Esophagus (tissue), 2 donors: ENCODE measurements at regions not wholly inside any gene's neighbourhood (a gene's known extent, or its start where the extent isn't known, plus 50 kb on each side); places are given as distances from the start of the nearest gene placed in this dataset.

ENCODE experiments used
- H3K27ac ChIP-seq, 2 donors: one replicate each; pipeline ENCODE4 v1.5.1; 2013; ENCODE audit warnings: low read depth in 2 of 2, mild to moderate bottlenecking in 2 of 2, inconsistent platforms in 1 of 2, low read length in 1 of 2, moderate library complexity in 1 of 2
- H3K27me3 ChIP-seq, 2 donors: one replicate each; pipeline ENCODE4 v1.6.1; 2013; ENCODE audit warnings: low read length in 2 of 2, control low read depth in 1 of 2, mild to moderate bottlenecking in 1 of 2; ENCODE audit not compliant: insufficient read depth in 2 of 2, control insufficient read depth in 1 of 2
- H3K36me3 ChIP-seq, 2 donors: one replicate each; pipeline ENCODE4 v1.6.1; 2013; ENCODE audit warnings: low read length in 1 of 2; ENCODE audit not compliant: control insufficient read depth in 2 of 2, insufficient read depth in 2 of 2
- H3K4me1 ChIP-seq, 2 donors: one replicate each; pipeline ENCODE4 v1.6.1; 2013; ENCODE audit warnings: low read length in 1 of 2; ENCODE audit not compliant: control insufficient read depth in 2 of 2, insufficient read depth in 2 of 2
- H3K4me3 ChIP-seq, 2 donors: one replicate each; pipeline ENCODE4 v1.5.1; 2013; ENCODE audit warnings: low read length in 2 of 2, mild to moderate bottlenecking in 2 of 2, low read depth in 1 of 2, moderate library complexity in 1 of 2
- H3K9me3 ChIP-seq, 2 donors: one replicate each; pipeline ENCODE4 v1.6.1; 2013; ENCODE audit warnings: mild to moderate bottlenecking in 2 of 2, low read depth in 1 of 2, low read length in 1 of 2, moderate library complexity in 1 of 2; ENCODE audit not compliant: control insufficient read depth in 2 of 2, insufficient read depth in 1 of 2
- WGBS, 2 donors: extraction: QIAGEN DNeasy Blood & Tissue Kit; methylation state at CpG; one replicate each; pipeline ENCODE4 v1.1.7; 2013; 5-methylcytosine and 5-hydroxymethylcytosine counted together
- donor health status: healthy with polysubstance abuse.
- donor health status: Bipolar disorder and iron deficiency.

DNA sequence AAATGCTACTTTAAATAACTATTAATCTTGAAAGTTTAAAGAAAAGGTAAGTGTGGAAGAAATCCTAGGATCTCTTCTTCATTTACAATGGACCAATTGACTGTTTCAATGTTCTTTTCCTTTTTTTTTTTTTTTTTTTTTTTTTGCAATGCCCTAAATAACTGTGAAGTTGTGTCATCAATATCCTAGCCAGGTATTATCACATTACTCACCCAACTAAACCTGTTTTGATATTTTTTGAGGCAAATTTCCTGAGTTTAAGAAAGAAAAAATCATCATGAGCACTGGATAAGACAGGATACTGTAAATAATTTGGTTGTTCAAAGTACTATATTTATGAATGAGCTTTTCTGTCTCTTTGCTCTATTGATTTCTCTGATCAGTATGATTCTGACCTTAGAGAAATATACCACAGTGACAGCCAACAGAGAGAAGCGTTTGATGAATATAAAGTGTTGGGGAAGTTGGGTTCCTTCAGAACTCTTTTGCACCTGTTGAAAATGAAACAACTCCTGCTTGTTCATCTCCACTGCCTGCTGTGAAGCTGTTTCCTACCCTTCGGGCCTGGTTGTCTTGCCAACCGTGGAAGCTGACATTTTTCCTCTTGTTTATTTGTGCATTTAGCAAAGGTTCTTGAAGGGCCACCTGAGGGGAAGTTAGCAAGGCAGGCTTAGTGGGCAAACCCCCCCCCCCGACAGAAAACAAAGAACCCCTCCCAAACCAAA lies 1220.5 kb upstream of the SLC10A2 start:
- WGBS, 2 donors: 25 to 28% methylated on average over 4 of the region's 4 CpGs
- no peak overlapping the region for H3K4me3 ChIP-seq
- H3K27me3 ChIP-seq: no peaks in the 10 kb centered on the region
- no peak overlapping the region for H3K27ac ChIP-seq
- H3K36me3 ChIP-seq: no peaks in the 10 kb centered on the region
- H3K9me3 ChIP-seq: no peaks in the 10 kb centered on the region
- no peaks in the 10 kb centered on the region for H3K4me1 ChIP-seq

DNA sequence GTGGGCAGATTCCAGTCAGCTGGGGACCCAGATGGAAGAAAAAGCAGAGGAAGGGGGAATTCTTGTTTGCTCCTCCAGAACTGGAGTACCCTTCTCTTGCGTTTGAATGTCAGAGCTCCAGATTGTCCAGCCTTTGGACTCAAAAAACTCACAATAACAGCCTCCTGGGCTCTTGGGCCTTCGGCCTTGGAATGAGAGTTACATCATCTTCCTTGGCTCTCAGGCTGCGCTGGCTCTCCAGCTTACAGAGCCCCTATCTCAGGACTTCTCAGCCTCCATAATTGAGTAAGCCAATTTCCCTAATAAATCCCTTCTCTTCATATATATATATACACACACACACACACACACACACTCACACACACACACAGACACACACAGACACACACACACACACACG lies 1215.7 kb upstream of the SLC10A2 start:
- 76 to 85% methylated on average over 4 of the region's 4 CpGs for WGBS, 2 donors
- H3K9me3 ChIP-seq: no peaks in the 10 kb centered on the region
- no peaks in the 10 kb centered on the region for H3K4me1 ChIP-seq
- no peaks in the 10 kb centered on the region for H3K27me3 ChIP-seq
- H3K36me3 ChIP-seq: no peaks in the 10 kb centered on the region
- H3K27ac ChIP-seq: no peak overlapping the region
- H3K4me3 ChIP-seq: no peak overlapping the region

GRCh38 chr13:104270731-104271130 lies 1204.5 kb upstream of the SLC10A2 start:
- H3K9me3 ChIP-seq: no peaks in the 10 kb centered on the region
- H3K36me3 ChIP-seq: no peaks in the 10 kb centered on the region
- WGBS, 2 donors: 87 to 90% methylated on average over 3 of the region's 3 CpGs
- H3K4me1 ChIP-seq: no peaks in the 10 kb centered on the region
- no peak overlapping the region for H3K27ac ChIP-seq
- H3K4me3 ChIP-seq: no peak overlapping the region
- no peaks in the 10 kb centered on the region for H3K27me3 ChIP-seq

GRCh38 chr13:104267206-104267811 lies 1201.1 kb upstream of the SLC10A2 start:
- Histone ChIP-seq H3K9me3 (no peaks in the 10 kb centered on the region), H3K4me1 (no peaks in the 10 kb centered on the region), H3K4me3 (no peak overlapping the region), H3K27me3 (peaks cover 0 to 2% of the 10 kb centered on the region in 2 donors), H3K27ac (no peak overlapping the region), H3K36me3 (no peaks in the 10 kb centered on the region)
- WGBS, 2 donors: 88% methylated on average over 6 of the region's 6 CpGs

DNA sequence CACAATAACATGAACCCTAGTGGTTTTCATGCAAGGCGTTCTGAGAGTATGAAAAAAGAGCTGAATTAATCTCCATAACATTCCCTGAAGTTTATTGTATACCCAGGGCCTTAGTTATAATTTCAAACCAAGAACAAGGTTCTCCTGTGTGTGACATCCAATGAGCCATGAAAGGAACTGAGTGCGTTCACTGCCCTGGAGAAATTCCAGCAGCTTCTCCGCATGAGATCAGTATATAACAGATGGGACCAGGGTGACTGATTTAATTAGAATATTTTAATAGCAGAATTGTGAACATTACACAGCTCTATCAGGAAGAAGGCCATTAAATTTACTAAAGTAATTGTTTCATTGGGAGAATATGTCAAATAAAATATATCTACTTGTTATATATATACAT lies 1190.5 kb upstream of the SLC10A2 start:
- H3K36me3 ChIP-seq: no peaks in the 10 kb centered on the region
- no peaks in the 10 kb centered on the region for H3K27me3 ChIP-seq
- H3K4me1 ChIP-seq: no peaks in the 10 kb centered on the region
- no peak overlapping the region for H3K27ac ChIP-seq
- no peaks in the 10 kb centered on the region for H3K9me3 ChIP-seq
- H3K4me3 ChIP-seq: no peak overlapping the region
- WGBS, 2 donors: 77 to 81% methylated on average over 3 of the region's 3 CpGs

DNA sequence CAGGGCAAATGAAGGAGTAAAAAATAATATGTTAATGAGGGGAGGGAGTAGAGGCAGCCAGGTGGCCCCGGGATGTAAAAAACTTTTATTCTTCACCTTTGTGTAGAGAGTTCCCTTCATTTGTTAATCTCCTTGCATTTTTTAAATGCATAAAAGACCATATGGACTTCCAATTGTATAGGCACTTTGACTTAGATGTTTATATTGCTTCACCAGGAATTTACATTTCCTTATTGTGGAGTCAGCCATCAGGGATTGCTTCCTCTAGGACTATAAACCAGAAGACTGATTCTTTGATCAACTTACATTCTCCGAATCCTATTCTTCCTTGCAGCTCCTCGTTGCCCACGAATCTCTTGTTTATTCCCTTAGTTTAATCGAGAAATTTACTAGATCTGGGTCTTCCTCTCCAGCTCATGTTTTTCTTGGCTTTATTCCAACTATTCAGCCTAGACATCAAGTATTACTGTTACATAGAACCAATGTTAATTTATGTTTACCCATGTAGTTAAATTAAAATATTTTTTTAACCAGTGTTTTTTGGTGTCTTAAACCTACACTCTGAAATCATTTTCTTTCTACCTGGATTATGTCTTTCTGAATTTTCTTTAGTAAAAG lies 1187.0 kb upstream of the SLC10A2 start:
- H3K4me3 ChIP-seq: no peak overlapping the region

GRCh38 chr13:104251931-104252330 lies 1185.7 kb upstream of the SLC10A2 start:
- H3K4me3 ChIP-seq: no peak overlapping the region
- no peaks in the 10 kb centered on the region for H3K9me3 ChIP-seq
- no peak overlapping the region for H3K27ac ChIP-seq
- H3K27me3 ChIP-seq: no peaks in the 10 kb centered on the region
- no peaks in the 10 kb centered on the region for H3K4me1 ChIP-seq
- no peaks in the 10 kb centered on the region for H3K36me3 ChIP-seq

More for the DNA sequence above, 1187.0 kb upstream of the SLC10A2 start:
- WGBS, 2 donors: 48 to 53% methylated on average over 5 of the region's 5 CpGs
- H3K27me3 ChIP-seq: no peaks in the 10 kb centered on the region
- H3K36me3 ChIP-seq: no peaks in the 10 kb centered on the region
- no peaks in the 10 kb centered on the region for H3K9me3 ChIP-seq
- no peaks in the 10 kb centered on the region for H3K4me1 ChIP-seq
- H3K27ac ChIP-seq: no peak overlapping the region

DNA sequence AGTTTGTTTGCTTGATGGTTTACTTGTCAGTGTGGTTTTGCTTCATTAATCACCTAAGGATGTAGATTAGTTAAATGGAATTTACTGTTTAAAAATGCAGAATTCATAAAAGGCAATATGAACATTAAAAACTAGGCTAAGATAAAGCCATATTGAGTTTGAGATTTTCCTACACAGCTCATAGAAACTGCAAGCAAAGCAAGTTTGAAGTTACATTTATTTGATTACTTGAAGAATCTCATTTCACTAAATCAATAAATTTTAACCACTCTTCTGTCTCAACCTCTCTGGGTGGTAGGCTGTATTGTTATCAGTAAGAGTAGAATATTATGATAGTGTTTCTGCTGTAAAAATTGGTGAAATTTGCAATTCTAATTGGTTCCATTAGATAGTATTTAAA lies 1180.7 kb upstream of the SLC10A2 start:
- no peaks in the 10 kb centered on the region for H3K4me1 ChIP-seq
- H3K27me3 ChIP-seq: no peaks in the 10 kb centered on the region
- no peaks in the 10 kb centered on the region for H3K36me3 ChIP-seq
- H3K4me3 ChIP-seq: no peak overlapping the region
- no peak overlapping the region for H3K27ac ChIP-seq
- H3K9me3 ChIP-seq: no peaks in the 10 kb centered on the region

DNA sequence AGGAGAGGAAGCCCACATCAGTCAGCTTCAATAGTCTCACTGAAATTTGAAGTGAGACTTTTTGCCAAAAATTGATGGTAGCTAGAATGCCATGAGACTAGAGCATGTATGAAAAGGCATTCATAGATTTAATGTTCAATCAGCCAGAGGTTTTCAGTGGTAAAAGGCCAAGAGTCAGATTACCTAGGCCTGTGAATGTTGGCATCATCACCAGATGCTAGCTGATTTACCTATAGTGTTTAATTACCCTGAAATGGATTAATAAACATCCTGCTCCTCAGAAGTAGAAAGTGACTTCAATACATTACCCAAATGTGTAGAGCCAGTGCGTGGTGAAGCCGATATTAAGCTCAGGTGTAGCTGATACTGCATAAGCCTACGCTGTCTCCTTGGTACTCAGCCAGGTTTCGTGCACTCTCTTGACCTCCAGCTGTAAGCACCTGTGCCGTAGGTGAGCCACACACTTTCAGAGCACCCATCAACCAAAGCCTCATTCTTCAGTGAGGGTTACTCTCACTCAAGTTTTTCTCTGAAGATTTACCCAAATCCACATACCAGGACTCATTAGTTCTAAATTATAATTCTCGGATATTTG lies 1140.3 kb upstream of the SLC10A2 start:
- no peaks in the 10 kb centered on the region for H3K27me3 ChIP-seq
- no peaks in the 10 kb centered on the region for H3K4me1 ChIP-seq
- H3K36me3 ChIP-seq: no peaks in the 10 kb centered on the region
- no peak overlapping the region for H3K27ac ChIP-seq
- 88 to 93% methylated on average over 6 of the region's 6 CpGs for WGBS, 2 donors
- no peak overlapping the region for H3K4me3 ChIP-seq
- no peaks in the 10 kb centered on the region for H3K9me3 ChIP-seq
